PC-9 (cell line): ENCODE measurements at regions not wholly inside any gene's neighbourhood (a gene's known extent, or its start where the extent isn't known, plus 50 kb on each side); places are given as distances from the start of the nearest gene placed in this dataset.

ENCODE experiments used
- BruUV-seq: library from RNA; stranded (reverse); fragments of 400-500 nt; replicated peaks from 2 replicates; lab custom pipeline; 2021; lab: Mats Ljungman, UMichigan
- CTCF ChIA-PET: fragments of 300-600 bp; sonication (Branson Sonifier 250); formaldehyde crosslinking; loops from one replicate; lab custom pipeline; 2022; ENCODE audit warnings: antibody characterized with exemption; lab: Charles Lee
- POLR2A ChIA-PET: fragments of 300-600 bp; sonication (Branson Sonifier 250); formaldehyde crosslinking; loops from one replicate; lab custom pipeline; 2022; ENCODE audit warnings: antibody characterized with exemption; ENCODE audit not compliant: unreplicated experiment; lab: Charles Lee
- DNase-seq, 2 experiments: peaks; one replicate each; pipeline versions ENCODE4 v3.0.0 to v3.0.0-alpha.2; 2015 to 2022; ENCODE audit warnings: mixed read lengths in 1 of 2
- H2AFZ ChIP-seq: fragments of 200-600 bp; sonication (generic); 2 replicates; pipeline ENCODE4 v1.8.1; 2017; ENCODE audit warnings: antibody characterized with exemption
- H3F3A ChIP-seq: fragments of 200-600 bp; sonication (generic); 2 replicates; pipeline ENCODE4 v1.8.1; 2017; ENCODE audit warnings: antibody characterized with exemption, mild to moderate bottlenecking, low read depth; ENCODE audit not compliant: insufficient read depth
- H3K27ac ChIP-seq: fragments of 200-600 bp; sonication (generic); 2 replicates; pipeline ENCODE4 v1.6.1; 2016; ENCODE audit warnings: mixed run types
- H3K27me3 ChIP-seq: fragments of 200-600 bp; sonication (generic); 2 replicates; pipeline ENCODE4 v1.6.1; 2016; ENCODE audit warnings: low read depth, mixed run types; ENCODE audit not compliant: insufficient read depth
- H3K36me3 ChIP-seq: fragments of 200-600 bp; sonication (generic); 2 replicates; pipeline ENCODE4 v1.6.1; 2016; ENCODE audit warnings: low read depth, mixed run types
- H3K4me1 ChIP-seq: fragments of 200-600 bp; sonication (generic); replicated peaks from 2 replicates; pipeline ENCODE4 v1.6.1; 2016; ENCODE audit warnings: mixed run types; ENCODE audit not compliant: insufficient read depth
- H3K4me2 ChIP-seq: fragments of 200-600 bp; sonication (generic); 2 replicates; pipeline ENCODE4 v1.6.1; 2017; ENCODE audit warnings: mixed run types
- H3K4me3 ChIP-seq: fragments of 200-600 bp; sonication (generic); 2 replicates; pipeline ENCODE4 v1.6.1; 2016; ENCODE audit warnings: mixed run types
- H3K79me2 ChIP-seq: fragments of 200-600 bp; sonication (generic); 2 replicates; pipeline ENCODE4 v1.6.1; 2017; ENCODE audit warnings: low read depth, mixed run types
- H3K9me2 ChIP-seq: fragments of 200-600 bp; sonication (generic); 2 replicates; pipeline ENCODE4 v1.8.1; 2017; ENCODE audit warnings: mild to moderate bottlenecking; ENCODE audit not compliant: insufficient read depth
- H3K9me3 ChIP-seq: fragments of 200-600 bp; sonication (generic); 2 replicates; pipeline ENCODE4 v1.8.1; 2016; ENCODE audit warnings: low read depth; ENCODE audit not compliant: insufficient read depth
- H4K20me1 ChIP-seq: fragments of 200-600 bp; sonication (generic); 2 replicates; pipeline ENCODE4 v1.8.1; 2017; ENCODE audit not compliant: insufficient read depth
- EZH2 ChIP-seq: fragments of 200-600 bp; sonication (generic); IDR thresholded peaks from 2 replicates; pipeline ENCODE4 v1.8.0; 2017; ENCODE audit warnings: antibody characterized with exemption, low read depth
- intact Hi-C: fragments of 100-400 bp; cut with micrococcal nuclease; formaldehyde crosslinking; loops from one replicate; pipeline ENCODE4 v1.10.0; 2022; ENCODE audit not compliant: unreplicated experiment
- TF ChIP-seq, protein P1 (sequence below): fragments of 200-600 bp; sonication (generic); conservative IDR thresholded peaks from 2 replicates; pipeline ENCODE4 v1.6.1; 2017; ENCODE audit warnings: mixed run types, antibody characterized with exemption, mild to moderate bottlenecking, moderate library complexity

DNA sequence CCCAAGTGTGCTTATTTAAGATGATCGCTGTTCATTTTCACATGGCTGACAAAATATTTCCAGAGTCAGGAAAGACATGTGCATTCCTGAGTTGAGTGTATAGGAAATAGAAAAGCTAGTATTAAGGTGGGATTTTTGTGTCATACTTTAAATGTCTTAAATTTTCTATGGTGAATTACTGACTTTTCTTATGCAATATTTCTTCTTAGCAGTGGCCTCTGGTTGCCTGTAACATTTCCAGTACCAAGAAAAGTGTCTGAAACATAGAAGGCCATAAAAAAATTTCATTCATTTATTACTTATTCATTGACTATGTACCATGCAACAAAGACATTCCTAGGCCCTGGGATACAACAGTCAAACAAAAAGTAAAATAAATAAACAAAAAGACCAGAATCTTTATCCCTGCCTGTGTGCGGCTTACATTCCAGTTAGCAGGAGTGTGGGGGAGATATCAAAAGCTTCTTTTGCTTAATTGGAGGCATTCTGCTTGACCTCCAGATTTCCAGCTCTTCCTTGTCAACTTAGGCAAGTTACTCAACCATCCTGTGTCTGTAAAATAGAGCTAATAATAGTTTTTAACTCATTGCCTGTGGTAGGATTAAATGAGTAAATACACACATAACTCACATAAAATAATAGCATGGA lies 216.3 kb upstream of the FLRT2 start:
- ChIA-PET CTCF (no interaction called here), POLR2A (no interaction called here)
- H3K36me3 ChIP-seq, result no peaks in the 10 kb centered on the region
- no peak overlapping the region for H3K4me2 ChIP-seq
- no peaks in the 10 kb centered on the region for H4K20me1 ChIP-seq
- no peaks in the 10 kb centered on the region for H3K79me2 ChIP-seq
- no peaks in the 10 kb centered on the region for H3F3A ChIP-seq
- intact Hi-C loops, result no loop called here
- H3K9me2 ChIP-seq, result no peaks in the 10 kb centered on the region
- H3K27me3 ChIP-seq, result no peaks in the 10 kb centered on the region
- no peak for DNase-seq
- H2AFZ ChIP-seq, result no peak overlapping the region
- no TSS peak for BruUV-seq
- H3K27ac ChIP-seq, result no peak overlapping the region
- H3K4me1 ChIP-seq, result no peaks in the 10 kb centered on the region
- no peaks in the 10 kb centered on the region for H3K9me3 ChIP-seq
- no peak overlapping the region for H3K4me3 ChIP-seq
- TF ChIP-seq, protein P1, sequence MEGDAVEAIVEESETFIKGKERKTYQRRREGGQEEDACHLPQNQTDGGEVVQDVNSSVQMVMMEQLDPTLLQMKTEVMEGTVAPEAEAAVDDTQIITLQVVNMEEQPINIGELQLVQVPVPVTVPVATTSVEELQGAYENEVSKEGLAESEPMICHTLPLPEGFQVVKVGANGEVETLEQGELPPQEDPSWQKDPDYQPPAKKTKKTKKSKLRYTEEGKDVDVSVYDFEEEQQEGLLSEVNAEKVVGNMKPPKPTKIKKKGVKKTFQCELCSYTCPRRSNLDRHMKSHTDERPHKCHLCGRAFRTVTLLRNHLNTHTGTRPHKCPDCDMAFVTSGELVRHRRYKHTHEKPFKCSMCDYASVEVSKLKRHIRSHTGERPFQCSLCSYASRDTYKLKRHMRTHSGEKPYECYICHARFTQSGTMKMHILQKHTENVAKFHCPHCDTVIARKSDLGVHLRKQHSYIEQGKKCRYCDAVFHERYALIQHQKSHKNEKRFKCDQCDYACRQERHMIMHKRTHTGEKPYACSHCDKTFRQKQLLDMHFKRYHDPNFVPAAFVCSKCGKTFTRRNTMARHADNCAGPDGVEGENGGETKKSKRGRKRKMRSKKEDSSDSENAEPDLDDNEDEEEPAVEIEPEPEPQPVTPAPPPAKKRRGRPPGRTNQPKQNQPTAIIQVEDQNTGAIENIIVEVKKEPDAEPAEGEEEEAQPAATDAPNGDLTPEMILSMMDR, result no peak
- TF ChIP-seq EZH2, result no peak

GRCh38 chr14:85315290-85315689 lies 214.7 kb upstream of the FLRT2 start:
- no peaks in the 10 kb centered on the region for H3K79me2 ChIP-seq
- no peak overlapping the region for H2AFZ ChIP-seq
- no peaks in the 10 kb centered on the region for H3F3A ChIP-seq
- no peaks in the 10 kb centered on the region for H3K9me2 ChIP-seq
- H3K36me3 ChIP-seq, result no peaks in the 10 kb centered on the region
- POLR2A ChIA-PET, result no interaction called here
- H3K4me3 ChIP-seq, result no peak overlapping the region
- H3K4me2 ChIP-seq, result no peak overlapping the region
- no peaks in the 10 kb centered on the region for H3K9me3 ChIP-seq
- CTCF ChIA-PET, result no interaction called here
- intact Hi-C loops, result no loop called here
- H3K4me1 ChIP-seq, result no peaks in the 10 kb centered on the region
- no TSS peak for BruUV-seq
- no peak overlapping the region for H3K27ac ChIP-seq
- TF ChIP-seq, protein P1, result no peak
- no peak for TF ChIP-seq EZH2
- H3K27me3 ChIP-seq, result no peaks in the 10 kb centered on the region
- H4K20me1 ChIP-seq, result no peaks in the 10 kb centered on the region
- DNase-seq, result no peak

GRCh38 chr14:85315733-85316290 lies 214.1 kb upstream of the FLRT2 start:
- no peaks in the 10 kb centered on the region for H3K9me2 ChIP-seq
- no peaks in the 10 kb centered on the region for H4K20me1 ChIP-seq
- H2AFZ ChIP-seq, result no peak overlapping the region
- H3F3A ChIP-seq, result no peaks in the 10 kb centered on the region
- BruUV-seq, result no TSS peak
- H3K36me3 ChIP-seq, result no peaks in the 10 kb centered on the region
- intact Hi-C loops, result no loop called here
- H3K4me3 ChIP-seq, result no peak overlapping the region
- no peak for DNase-seq
- H3K79me2 ChIP-seq, result no peaks in the 10 kb centered on the region
- CTCF ChIA-PET, result no interaction called here
- no peak overlapping the region for H3K4me2 ChIP-seq
- H3K27ac ChIP-seq, result no peak overlapping the region
- H3K9me3 ChIP-seq, result no peaks in the 10 kb centered on the region
- H3K27me3 ChIP-seq, result no peaks in the 10 kb centered on the region
- no peak for TF ChIP-seq EZH2
- TF ChIP-seq, protein P1, result no peak
- H3K4me1 ChIP-seq, result no peaks in the 10 kb centered on the region
- POLR2A ChIA-PET, result no interaction called here
